ENCODE measurements at regions not wholly inside any gene's neighbourhood (a gene's known extent, or its start where the extent isn't known, plus 50 kb on each side); places are given as distances from the start of the nearest gene placed in this dataset.
"Not testable (repeated sequence)": the region's sequence is repeated elsewhere in the genome, so short reads cannot be mapped to it uniquely, and the experiment has no call there.

- Histone ChIP-seq H3K4me3 (no peak overlapping the region), H3K27ac (replicated peaks) (no peak overlapping the region), H3K4me1 (no peaks in the 10 kb centered on the region), H3K27me3 (ENCODE audit: low read depth) (no peaks in the 10 kb centered on the region), H3K36me3 (no peaks in the 10 kb centered on the region), H3K9me3 (replicated peaks) (no peaks in the 10 kb centered on the region)
- TF ChIP-seq CTCF (IDR thresholded peaks at IDR 0.05; ENCODE audit: borderline replicate concordance) = no peak
- intact Hi-C loops (cut with micrococcal nuclease) = no loop called here
- DNase-seq = no peak
These were observed 199.5 kb upstream of the GRM3 start for GRCh38 chr7:86444245-86444644.

GRCh38 chr7:86440420-86440819 lies 203.3 kb upstream of the GRM3 start:
- H3K27me3 ChIP-seq (ENCODE audit: low read depth); H3K9me3 ChIP-seq (replicated peaks); H3K4me1 ChIP-seq; intact Hi-C loops (cut with micrococcal nuclease); H3K27ac ChIP-seq (replicated peaks); DNase-seq; H3K4me3 ChIP-seq; H3K36me3 ChIP-seq: not testable (repeated sequence)

- intact Hi-C loops (cut with micrococcal nuclease) = no loop called here
- no peaks in the 10 kb centered on the region for H3K4me1 ChIP-seq
- no peak for DNase-seq
- no peaks in the 10 kb centered on the region for H3K9me3 ChIP-seq (replicated peaks)
- no peak overlapping the region for H3K27ac ChIP-seq (replicated peaks)
- H3K4me3 ChIP-seq = no peak overlapping the region
- H3K27me3 ChIP-seq (ENCODE audit: low read depth) = no peaks in the 10 kb centered on the region
- no peaks in the 10 kb centered on the region for H3K36me3 ChIP-seq
- TF ChIP-seq CTCF (IDR thresholded peaks at IDR 0.05; ENCODE audit: borderline replicate concordance) = no peak
These were observed 205.7 kb upstream of the GRM3 start for GRCh38 chr7:86437951-86438450.

GRCh38 chr7:86431761-86432160 lies 211.9 kb upstream of the GRM3 start:
- H3K36me3 ChIP-seq = no peaks in the 10 kb centered on the region
- H3K4me3 ChIP-seq = no peak overlapping the region
- TF ChIP-seq CTCF (IDR thresholded peaks at IDR 0.05; ENCODE audit: borderline replicate concordance) = no peak
- no peak overlapping the region for H3K27ac ChIP-seq (replicated peaks)
- no peak for DNase-seq
- H3K4me1 ChIP-seq = no peaks in the 10 kb centered on the region
- H3K9me3 ChIP-seq (replicated peaks) = no peaks in the 10 kb centered on the region
- no peaks in the 10 kb centered on the region for H3K27me3 ChIP-seq (ENCODE audit: low read depth)
- intact Hi-C loops (cut with micrococcal nuclease) = no loop called here

DNA sequence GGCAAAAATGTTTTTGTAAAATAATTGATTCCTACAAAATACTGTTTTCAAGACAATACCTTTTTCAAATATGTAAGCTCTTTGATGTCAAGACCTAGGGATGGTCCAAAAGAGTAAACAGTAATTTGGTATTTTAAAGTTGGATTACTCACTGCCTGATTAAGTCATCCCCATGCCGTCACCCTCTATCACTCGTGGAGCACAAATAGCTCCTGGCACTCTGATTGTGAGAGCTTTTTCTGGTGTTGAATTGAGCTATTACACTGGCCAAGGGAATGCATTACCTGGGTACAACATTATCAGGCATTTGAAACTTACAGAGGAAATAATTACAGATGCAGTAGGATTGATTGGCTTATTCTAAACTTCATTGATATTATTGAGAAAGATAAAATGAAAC lies 231.9 kb upstream of the GRM3 start:
- Histone ChIP-seq H3K27ac (replicated peaks) (no peak overlapping the region), H3K27me3 (ENCODE audit: low read depth) (no peaks in the 10 kb centered on the region), H3K4me1 (no peaks in the 10 kb centered on the region), H3K36me3 (no peaks in the 10 kb centered on the region), H3K4me3 (no peak overlapping the region), H3K9me3 (replicated peaks) (peaks cover 6% of the 10 kb centered on the region)
- intact Hi-C loops (cut with micrococcal nuclease) = no loop called here
- no peak for TF ChIP-seq CTCF (IDR thresholded peaks at IDR 0.05; ENCODE audit: borderline replicate concordance)
- DNase-seq = no peak

DNA sequence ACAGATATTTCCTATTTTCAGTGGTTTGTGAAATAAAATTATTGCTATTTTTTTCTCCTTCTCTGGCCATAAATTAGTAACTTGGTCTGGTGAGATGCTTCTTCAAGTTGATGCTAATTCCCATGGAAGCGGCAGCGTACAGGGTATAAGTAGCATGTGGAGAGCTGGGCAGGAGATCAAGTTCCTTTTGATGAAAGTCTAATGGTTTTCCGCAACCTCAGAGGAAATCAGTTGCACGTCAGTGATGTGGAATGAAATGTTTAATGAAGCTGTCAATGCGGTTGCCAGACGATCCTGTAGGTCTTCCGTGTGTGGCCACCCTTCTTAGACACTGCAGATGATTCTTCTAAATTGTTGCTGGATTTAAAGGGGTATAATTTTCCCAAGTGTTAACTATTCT lies 236.4 kb upstream of the GRM3 start:
- Histone ChIP-seq H3K27ac (replicated peaks) (no peak overlapping the region), H3K36me3 (no peaks in the 10 kb centered on the region), H3K27me3 (ENCODE audit: low read depth) (no peaks in the 10 kb centered on the region), H3K4me3 (no peak overlapping the region), H3K4me1 (no peaks in the 10 kb centered on the region), H3K9me3 (replicated peaks) (no peaks in the 10 kb centered on the region)
- DNase-seq = no peak
- intact Hi-C loops (cut with micrococcal nuclease) = no loop called here
- no peak for TF ChIP-seq CTCF (IDR thresholded peaks at IDR 0.05; ENCODE audit: borderline replicate concordance)

Data from left ventricle myocardium inferior (tissue), 1 donor.